Esophagus muscularis mucosa (tissue), 4 donors: ENCODE measurements at regions not wholly inside any gene's neighbourhood (a gene's known extent, or its start where the extent isn't known, plus 50 kb on each side); places are given as distances from the start of the nearest gene placed in this dataset.

Experiments
- DNase-seq: peaks from one replicate; pipeline ENCODE4 v3.0.0-alpha.2; 2017; ENCODE audit errors: extremely low spot score
- H3K27ac ChIP-seq, 4 donors: fragments of 200-600 bp; sonication (generic); replicated peaks in 1 of 4; 1 replicate in 3 of 4; 2 replicates in 1 of 4; pipeline ENCODE4 v1.5.1; 2016 to 2019; ENCODE audit warnings: mild to moderate bottlenecking in 1 of 4
- H3K27me3 ChIP-seq, 4 donors: fragments of 200-600 bp; sonication (generic); one replicate each; pipeline versions ENCODE4 v1.5.1 to v1.6.0; 2016 to 2019
- H3K36me3 ChIP-seq, 4 donors: fragments of 200-600 bp; sonication (generic); one replicate each; pipeline ENCODE4 v1.5.1; 2016 to 2019
- H3K4me1 ChIP-seq, 4 donors: fragments of 200-600 bp; sonication (generic); one replicate each; pipeline ENCODE4 v1.5.1; 2016 to 2019
- H3K4me3 ChIP-seq, 4 donors: fragments of 200-600 bp; sonication (generic); 1 replicate in 2 of 4; 2 replicates in 2 of 4; pipeline ENCODE4 v1.5.1; 2016 to 2019; ENCODE audit warnings: mild to moderate bottlenecking in 4 of 4, moderate library complexity in 1 of 4
- H3K9me3 ChIP-seq, 4 donors: fragments of 200-600 bp; sonication (generic); 1 replicate in 3 of 4; 2 replicates in 1 of 4; pipeline ENCODE4 v1.5.1; 2016 to 2019
- EP300 ChIP-seq: sonication (generic); formaldehyde crosslinking; IDR thresholded peaks from one replicate; pipeline ENCODE4 v1.6.1; 2017; ENCODE audit warnings: antibody characterized with exemption
- POLR2A ChIP-seq: fragments of 450-650 bp; IDR thresholded peaks from one replicate; pipeline ENCODE4 v1.6.1; 2017; ENCODE audit warnings: antibody characterized with exemption, moderate library complexity, mild to moderate bottlenecking, low read depth
- POLR2AphosphoS5 ChIP-seq, 2 donors: sonication (generic); formaldehyde crosslinking; IDR thresholded peaks; one replicate each; pipeline ENCODE4 v1.6.1; 2017; ENCODE audit warnings: antibody characterized with exemption in 2 of 2
- WGBS: methylation state at CpG from one replicate; pipeline ENCODE4 v1.1.5; 2018; 5-methylcytosine and 5-hydroxymethylcytosine counted together
- intact Hi-C: fragments of 100-400 bp; cut with DNase I; formaldehyde crosslinking; loops from one replicate; pipeline ENCODE4 v1.15.1; 2023
- TF ChIP-seq, protein P1 (sequence below), 3 experiments: fragments of 200-600 bp in 2 of 3; fragments of 450-650 bp in 1 of 3; sonication (generic) in 2 of 3; IDR thresholded peaks; one replicate each; pipeline ENCODE4 v1.5.1; 2017 to 2019; ENCODE audit warnings: antibody characterized with exemption in 3 of 3, mild to moderate bottlenecking in 2 of 3, moderate library complexity in 1 of 3

DNA sequence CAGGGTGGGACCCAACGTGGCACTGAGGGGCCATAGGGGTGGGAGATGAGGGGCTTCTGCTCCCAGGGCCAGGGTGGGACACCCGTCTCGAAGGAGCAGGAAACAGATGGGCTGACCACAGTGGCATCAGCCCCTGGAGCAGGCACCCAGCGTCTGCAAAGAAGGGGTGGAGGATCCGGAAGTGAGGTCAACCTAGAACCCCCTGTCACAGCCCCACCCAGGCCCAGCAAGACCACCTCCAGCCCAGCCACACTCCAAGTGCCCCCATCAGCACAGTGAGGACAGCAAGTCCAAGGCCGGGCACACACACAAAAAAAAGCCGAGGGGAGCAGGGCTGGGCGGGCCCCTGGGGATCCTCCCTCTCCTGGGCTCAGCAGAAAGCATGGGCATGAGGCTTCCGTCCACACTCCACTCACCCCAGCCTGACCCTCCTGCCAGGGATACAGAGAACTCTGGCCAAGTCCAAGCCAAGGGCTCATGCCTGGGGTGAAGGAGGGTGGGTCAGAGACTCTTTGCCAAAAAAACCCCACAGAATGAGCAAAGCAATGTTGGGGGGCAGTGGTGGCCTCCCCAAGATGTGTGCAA lies 111.0 kb downstream of the FOXL3 start:
- TF ChIP-seq POLR2A, result no peak
- TF ChIP-seq, protein P1, sequence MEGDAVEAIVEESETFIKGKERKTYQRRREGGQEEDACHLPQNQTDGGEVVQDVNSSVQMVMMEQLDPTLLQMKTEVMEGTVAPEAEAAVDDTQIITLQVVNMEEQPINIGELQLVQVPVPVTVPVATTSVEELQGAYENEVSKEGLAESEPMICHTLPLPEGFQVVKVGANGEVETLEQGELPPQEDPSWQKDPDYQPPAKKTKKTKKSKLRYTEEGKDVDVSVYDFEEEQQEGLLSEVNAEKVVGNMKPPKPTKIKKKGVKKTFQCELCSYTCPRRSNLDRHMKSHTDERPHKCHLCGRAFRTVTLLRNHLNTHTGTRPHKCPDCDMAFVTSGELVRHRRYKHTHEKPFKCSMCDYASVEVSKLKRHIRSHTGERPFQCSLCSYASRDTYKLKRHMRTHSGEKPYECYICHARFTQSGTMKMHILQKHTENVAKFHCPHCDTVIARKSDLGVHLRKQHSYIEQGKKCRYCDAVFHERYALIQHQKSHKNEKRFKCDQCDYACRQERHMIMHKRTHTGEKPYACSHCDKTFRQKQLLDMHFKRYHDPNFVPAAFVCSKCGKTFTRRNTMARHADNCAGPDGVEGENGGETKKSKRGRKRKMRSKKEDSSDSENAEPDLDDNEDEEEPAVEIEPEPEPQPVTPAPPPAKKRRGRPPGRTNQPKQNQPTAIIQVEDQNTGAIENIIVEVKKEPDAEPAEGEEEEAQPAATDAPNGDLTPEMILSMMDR (IDR thresholded peaks at IDR 0.05), result no peak
- TF ChIP-seq EP300, result no peak
- no peak for TF ChIP-seq POLR2AphosphoS5 (IDR thresholded peaks at IDR 0.05)
- Histone ChIP-seq H3K27me3 (peaks cover 0 to 10% (median 0%) of the 10 kb centered on the region in 4 donors), H3K9me3 (peaks cover 0 to 38% (median 27%) of the 10 kb centered on the region in 4 donors), H3K4me1 (no peaks in the 10 kb centered on the region), H3K27ac (no peak overlapping the region), H3K36me3 (no peaks in the 10 kb centered on the region), H3K4me3 (no peak overlapping the region)
- WGBS, result 79% methylated on average over 8 of the region's 9 CpGs
- DNase-seq, result no peak
- intact Hi-C loops, result no loop called here

DNA sequence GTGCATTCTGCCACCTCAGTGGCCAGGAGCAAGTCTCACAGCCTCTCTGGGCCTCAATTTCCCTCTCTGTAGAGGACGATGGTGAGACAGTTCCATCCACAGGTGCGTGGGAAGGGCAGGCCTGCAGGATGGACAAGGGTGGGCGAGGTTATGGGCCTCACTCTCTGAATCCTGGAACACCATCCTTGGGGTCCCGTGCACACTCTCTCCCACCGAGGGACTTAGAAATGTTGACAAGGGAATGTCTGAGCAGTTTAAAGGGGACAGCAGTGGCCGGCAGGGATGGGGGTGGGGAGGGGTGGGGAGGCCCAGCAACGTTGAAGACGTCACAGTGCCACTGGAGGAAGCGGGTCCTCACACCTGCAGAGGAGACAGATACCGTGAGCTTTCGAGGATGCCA lies 111.5 kb downstream of the FOXL3 start:
- TF ChIP-seq EP300 (no peak), POLR2A (no peak), POLR2AphosphoS5 (IDR thresholded peaks at IDR 0.05) (no peak)
- TF ChIP-seq, protein P1 (IDR thresholded peaks at IDR 0.05), result no peak
- H3K27ac ChIP-seq, result no peak overlapping the region
- DNase-seq, result no peak
- intact Hi-C loops, result no loop called here
- peaks cover 0 to 14% (median 0%) of the 10 kb centered on the region in 4 donors for H3K27me3 ChIP-seq
- peaks cover 0 to 33% (median 23%) of the 10 kb centered on the region in 4 donors for H3K9me3 ChIP-seq
- H3K4me3 ChIP-seq, result no peak overlapping the region
- no peaks in the 10 kb centered on the region for H3K4me1 ChIP-seq
- 98% methylated on average over 10 of the region's 11 CpGs for WGBS
- H3K36me3 ChIP-seq, result no peaks in the 10 kb centered on the region

DNA sequence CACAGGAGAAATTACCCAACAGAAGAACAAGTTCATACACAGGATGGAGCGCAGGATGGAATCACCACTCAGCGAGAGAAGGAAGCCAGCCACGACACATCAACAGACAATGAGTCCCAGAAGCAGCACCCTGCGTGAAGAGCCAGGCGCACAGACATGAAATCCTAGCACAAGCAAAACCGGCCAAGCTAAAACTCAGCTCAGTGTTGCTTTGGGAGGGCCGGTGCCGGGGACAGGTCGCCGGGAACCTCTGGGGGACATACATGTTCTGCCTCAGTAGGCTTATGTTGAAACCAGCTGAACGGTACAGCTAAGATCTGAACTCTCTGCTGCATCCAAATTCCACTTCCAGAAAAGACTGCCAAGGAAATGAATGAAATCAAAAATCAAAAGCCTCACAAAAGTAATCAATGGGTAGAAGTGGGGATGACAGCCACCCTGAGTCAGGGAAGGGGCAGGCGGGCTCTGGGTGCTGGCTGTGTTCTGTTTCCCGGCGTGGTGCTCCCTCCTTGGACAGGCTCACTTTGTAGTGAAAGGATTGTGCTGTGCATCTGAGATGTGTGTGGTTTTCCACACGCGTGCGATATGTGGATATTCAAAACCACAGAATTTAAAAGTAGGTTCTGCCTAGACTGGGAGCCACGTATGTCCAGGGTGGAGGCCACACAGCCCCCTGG lies 114.7 kb downstream of the PDGFA start:
- Histone ChIP-seq H3K4me1 (no peaks in the 10 kb centered on the region), H3K27ac (no peak overlapping the region), H3K4me3 (no peak overlapping the region), H3K9me3 (no peaks in the 10 kb centered on the region), H3K36me3 (no peaks in the 10 kb centered on the region), H3K27me3 (peaks cover 0 to 28% (median 0%) of the 10 kb centered on the region in 4 donors)
- 87% methylated on average over 18 of the region's 18 CpGs for WGBS
- intact Hi-C loops, result no loop called here
- TF ChIP-seq POLR2A (no peak), POLR2AphosphoS5 (IDR thresholded peaks at IDR 0.05) (no peak), EP300 (no peak)
- TF ChIP-seq, protein P1 (IDR thresholded peaks at IDR 0.05), result no peak
- DNase-seq, result no peak

DNA sequence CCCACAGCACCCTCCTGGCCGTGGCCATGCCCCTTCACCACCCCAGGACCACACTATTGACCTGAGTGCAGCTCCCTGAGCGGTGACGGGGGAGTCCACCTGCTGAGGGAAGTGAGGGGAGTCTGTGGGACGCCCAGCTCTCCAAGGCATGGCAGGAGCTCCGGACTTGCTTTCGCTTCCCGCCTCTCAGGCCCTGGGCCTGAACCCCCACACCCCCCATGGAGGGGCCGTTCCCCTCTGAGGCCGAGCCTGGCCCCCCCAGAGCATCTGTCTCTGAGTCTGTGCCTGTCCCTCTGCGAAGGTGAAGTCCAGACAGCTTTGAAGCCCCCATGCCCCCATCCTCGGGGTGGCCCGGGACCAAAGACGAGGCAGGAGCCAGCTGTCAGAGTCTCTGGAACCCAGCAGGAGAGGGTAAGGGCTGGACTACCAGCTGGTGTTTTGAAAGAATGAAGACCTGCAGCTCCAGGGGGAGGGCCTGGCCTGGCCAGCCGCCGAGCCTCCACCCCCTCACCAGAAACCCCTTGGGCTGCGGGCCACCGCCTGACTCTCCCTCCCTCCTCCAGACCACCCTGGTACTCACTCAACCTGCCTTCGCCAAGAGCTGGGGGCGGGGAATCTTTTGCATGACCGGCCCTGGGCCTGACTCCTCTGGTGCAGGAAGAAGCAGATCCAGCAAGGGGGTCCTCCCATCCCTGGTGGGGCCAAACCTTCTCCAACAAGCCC lies 114.0 kb downstream of the PDGFA start:
- Histone ChIP-seq H3K27me3 (peaks cover 0 to 35% (median 0%) of the 10 kb centered on the region in 4 donors), H3K4me3 (no peak overlapping the region), H3K9me3 (no peaks in the 10 kb centered on the region), H3K27ac (no peak overlapping the region), H3K36me3 (no peaks in the 10 kb centered on the region), H3K4me1 (no peaks in the 10 kb centered on the region)
- DNase-seq, result no peak
- TF ChIP-seq POLR2AphosphoS5 (IDR thresholded peaks at IDR 0.05) (no peak), EP300 (no peak), POLR2A (no peak)
- TF ChIP-seq, protein P1 (IDR thresholded peaks at IDR 0.05), result no peak
- intact Hi-C loops, result no loop called here
- 53% methylated on average over 17 of the region's 20 CpGs for WGBS
